ENCODE measurements at regions not wholly inside any gene's neighbourhood (a gene's known extent, or its start where the extent isn't known, plus 50 kb on each side); places are given as distances from the start of the nearest gene placed in this dataset.

GRCh38 chr17:73826872-73827228 is 182.6 kb upstream of the SDK2 start:
- WGBS, 4 donors, result 94 to 96% (median 95%) methylated on average over 2 of the region's 2 CpGs; no CpG with 5 or more reads in 1 of the 4 donors
- Histone ChIP-seq H3K4me3 (no peak overlapping the region), H3K4me1 (peaks cover 0 to 13% (median 5%) of the 10 kb centered on the region in 12 donors), H3K9me3 (no peaks in the 10 kb centered on the region), H3K27me3 (peaks cover 0 to 11% (median 0%) of the 10 kb centered on the region in 9 donors), H3K27ac (peak overlapping the region in 1 of 12 donors; percentile 66), H3K36me3 (no peaks in the 10 kb centered on the region)
- intact Hi-C loops (cut with DNase I), result loop anchor here in 1 of 10 donors (10.0 kb wide), 1 partner anchor 128 kb away; no protein-coding TSS in a partner anchor
- no peak for DNase-seq
- no peak for ATAC-seq
- no peak for TF ChIP-seq CTCF (IDR thresholded peaks at IDR 0.05)
- no peak for TF ChIP-seq POLR2A (IDR thresholded peaks at IDR 0.05)

GRCh38 chr17:73827627-73828291 is 183.5 kb upstream of the SDK2 start:
- no peak for TF ChIP-seq POLR2A (IDR thresholded peaks at IDR 0.05)
- TF ChIP-seq CTCF (IDR thresholded peaks at IDR 0.05), result no peak

GRCh38 chr17:73829676-73830280 is 185.5 kb upstream of the SDK2 start:
- Histone ChIP-seq H3K36me3 (no peaks in the 10 kb centered on the region), H3K4me1 (peaks cover 0 to 13% (median 5%) of the 10 kb centered on the region in 12 donors), H3K27ac (no peak overlapping the region), H3K4me3 (no peak overlapping the region), H3K27me3 (peaks cover 0 to 29% (median 6%) of the 10 kb centered on the region in 9 donors), H3K9me3 (no peaks in the 10 kb centered on the region)
- intact Hi-C loops (cut with DNase I), result loop anchor here in 4 of 10 donors (10.0 kb wide), 3 partner anchors 105 to 125 kb away; no protein-coding TSS in a partner anchor
- TF ChIP-seq POLR2A (IDR thresholded peaks at IDR 0.05) (no peak), CTCF (IDR thresholded peaks at IDR 0.05) (no peak)
- no peak for ATAC-seq
- no peak for DNase-seq
- 92 to 95% (median 92%) methylated on average over 13 of the region's 13 CpGs for WGBS, 4 donors

More at GRCh38 chr17:73827627-73828291, 183.5 kb upstream of the SDK2 start:
- intact Hi-C loops (cut with DNase I), result loop anchor here in 1 of 10 donors (10.0 kb wide), 1 partner anchor 127 kb away; no protein-coding TSS in a partner anchor
- H3K9me3 ChIP-seq, result no peaks in the 10 kb centered on the region
- peaks cover 0 to 19% (median 0%) of the 10 kb centered on the region in 9 donors for H3K27me3 ChIP-seq
- WGBS, 4 donors, result 53 to 62% (median 60%) methylated on average over 18 to 19 of the region's 19 CpGs
- peak in 3 of 4 donors; percentile 58 to 81 (median 65) for ATAC-seq
- H3K4me1 ChIP-seq, result peaks cover 0 to 13% (median 5%) of the 10 kb centered on the region in 12 donors
- H3K36me3 ChIP-seq, result no peaks in the 10 kb centered on the region
- no peak overlapping the region for H3K4me3 ChIP-seq
- peak overlapping the region in 10 of 12 donors; percentile 4 to 66 (median 50) for H3K27ac ChIP-seq
- no peak for DNase-seq

- no peak for DNase-seq
- TF ChIP-seq POLR2A (IDR thresholded peaks at IDR 0.05) (no peak), CTCF (IDR thresholded peaks at IDR 0.05) (no peak)
- H3K27me3 ChIP-seq, result peaks cover 0 to 41% (median 10%) of the 10 kb centered on the region in 9 donors
- H3K27ac ChIP-seq, result no peak overlapping the region
- intact Hi-C loops (cut with DNase I), result loop anchor here in 3 of 10 donors (10.0 kb wide), 3 partner anchors 107 to 123 kb away; no protein-coding TSS in a partner anchor
- H3K36me3 ChIP-seq, result no peaks in the 10 kb centered on the region
- ATAC-seq, result no peak
- 82 to 92% (median 88%) methylated on average over 6 of the region's 6 CpGs for WGBS, 4 donors
- no peaks in the 10 kb centered on the region for H3K9me3 ChIP-seq
- H3K4me1 ChIP-seq, result peaks cover 0 to 13% (median 5%) of the 10 kb centered on the region in 12 donors
- H3K4me3 ChIP-seq, result no peak overlapping the region
Measured at GRCh38 chr17:73831699-73832098, 187.5 kb upstream of the SDK2 start.
